Embryonic facial prominence (tissue), 1 donor: ENCODE measurements at regions not wholly inside any gene's neighbourhood (a gene's known extent, or its start where the extent isn't known, plus 50 kb on each side); places are given as distances from the start of the nearest gene placed in this dataset.

Source experiments
- DNase-seq: peaks from one replicate; pipeline ENCODE4 v3.0.0-alpha.2; 2016; ENCODE audit errors: extremely low spot score

DNA sequence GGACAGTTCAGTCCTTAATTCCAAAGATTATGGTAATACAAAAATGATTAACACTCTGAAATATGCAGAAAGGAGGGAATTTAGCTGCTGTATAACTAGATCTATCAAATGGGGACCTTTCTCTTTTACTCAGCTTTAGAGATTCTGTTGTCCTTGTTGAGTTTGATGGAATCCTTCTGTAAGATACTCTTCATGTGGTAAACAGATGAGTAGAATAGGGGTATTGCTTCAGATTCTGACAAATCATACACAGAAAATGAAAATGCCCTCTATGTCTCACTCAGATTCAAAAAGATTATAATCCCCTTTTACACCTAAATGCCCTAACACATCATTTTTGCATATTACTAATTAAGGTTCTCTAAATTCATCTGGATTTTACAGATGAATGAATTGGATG is 50.7 kb downstream of the ARHGAP35 start:
- no peak for DNase-seq

DNA sequence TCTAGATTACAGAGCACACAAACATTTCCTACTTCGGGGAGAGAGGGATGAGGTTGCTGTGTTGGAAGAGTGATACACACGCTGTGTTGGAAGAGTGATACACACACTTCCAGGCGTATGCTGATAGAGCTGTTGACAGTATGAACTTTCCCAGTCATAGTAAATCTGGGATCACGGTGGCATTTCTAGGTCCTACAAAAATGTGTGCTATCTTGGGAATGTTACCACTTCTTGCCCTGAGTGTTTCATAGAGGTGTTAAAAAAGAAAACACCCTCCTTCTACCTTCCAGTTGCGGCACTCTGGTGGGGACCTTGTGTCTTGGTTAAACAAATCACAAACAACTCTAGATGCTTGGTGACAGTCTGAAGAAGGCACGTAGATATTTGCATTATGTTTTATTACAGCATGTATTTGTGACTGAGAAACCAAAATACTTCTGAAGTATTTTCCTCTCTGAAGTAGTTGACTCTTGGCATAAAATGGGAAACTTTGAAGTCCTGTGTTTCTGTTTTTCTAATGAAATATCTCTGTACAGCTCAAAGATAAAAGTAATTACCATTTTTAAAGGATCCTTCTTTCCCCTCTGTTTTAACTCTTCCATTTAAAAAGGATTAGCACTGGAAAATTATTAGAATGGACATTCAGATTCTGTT is 52.5 kb downstream of the ARHGAP35 start:
- no peak for DNase-seq

GRCh38 chr19:46913852-46914430 is 53.1 kb downstream of the ARHGAP35 start:
- no peak for DNase-seq

GRCh38 chr19:46915386-46915785 is 54.6 kb downstream of the ARHGAP35 start:
- DNase-seq, result no peak

DNA sequence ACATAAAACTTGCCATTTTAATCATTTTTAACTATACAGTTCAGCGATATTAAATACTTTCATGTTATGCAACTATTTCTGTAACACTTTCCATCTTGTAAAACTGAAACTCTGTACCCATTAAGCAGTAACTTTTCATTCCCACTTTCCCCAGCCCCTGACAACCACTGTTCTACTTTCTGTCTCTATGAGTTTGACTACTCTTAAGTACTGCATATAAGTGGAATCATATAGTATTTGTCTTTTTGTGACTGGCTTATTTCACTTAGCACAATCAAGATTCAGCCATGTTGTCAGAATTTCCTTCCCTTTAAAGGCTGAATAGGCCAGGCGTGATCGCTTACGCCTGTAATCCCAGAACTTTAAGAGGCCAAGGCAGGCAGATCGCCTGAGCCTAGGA is 56.2 kb downstream of the ARHGAP35 start:
- no peak for DNase-seq

DNA sequence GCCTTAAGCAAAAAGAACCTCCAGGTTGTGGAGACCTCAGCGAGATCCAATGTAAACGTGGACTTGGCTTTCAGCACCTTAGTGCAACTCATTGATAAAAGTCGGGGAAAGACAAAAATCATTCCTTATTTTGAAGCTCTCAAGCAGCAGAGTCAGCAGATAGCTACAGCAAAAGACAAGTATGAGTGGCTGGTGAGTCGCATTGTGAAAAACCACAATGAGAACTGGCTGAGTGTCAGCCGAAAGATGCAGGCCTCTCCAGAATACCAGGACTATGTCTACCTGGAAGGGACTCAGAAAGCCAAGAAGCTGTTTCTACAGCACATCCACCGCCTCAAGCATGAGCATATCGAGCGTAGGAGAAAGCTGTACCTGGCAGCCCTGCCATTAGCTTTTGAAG is 58.5 kb downstream of the ARHGAP35 start:
- DNase-seq, result no peak

DNA sequence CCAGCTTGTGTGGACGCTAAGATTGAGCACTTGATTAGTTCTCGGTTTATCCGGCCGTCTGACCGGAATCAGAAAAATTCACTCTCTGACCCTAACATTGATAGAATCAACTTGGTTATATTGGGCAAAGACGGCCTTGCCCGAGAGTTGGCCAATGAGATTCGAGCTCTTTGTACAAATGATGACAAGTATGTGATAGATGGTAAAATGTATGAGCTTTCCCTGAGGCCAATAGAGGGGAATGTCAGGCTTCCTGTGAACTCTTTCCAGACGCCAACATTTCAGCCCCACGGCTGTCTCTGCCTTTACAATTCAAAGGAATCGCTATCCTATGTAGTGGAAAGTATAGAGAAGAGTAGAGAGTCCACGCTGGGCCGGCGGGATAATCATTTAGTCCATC is 59.6 kb downstream of the ARHGAP35 start:
- DNase-seq, result no peak

DNA sequence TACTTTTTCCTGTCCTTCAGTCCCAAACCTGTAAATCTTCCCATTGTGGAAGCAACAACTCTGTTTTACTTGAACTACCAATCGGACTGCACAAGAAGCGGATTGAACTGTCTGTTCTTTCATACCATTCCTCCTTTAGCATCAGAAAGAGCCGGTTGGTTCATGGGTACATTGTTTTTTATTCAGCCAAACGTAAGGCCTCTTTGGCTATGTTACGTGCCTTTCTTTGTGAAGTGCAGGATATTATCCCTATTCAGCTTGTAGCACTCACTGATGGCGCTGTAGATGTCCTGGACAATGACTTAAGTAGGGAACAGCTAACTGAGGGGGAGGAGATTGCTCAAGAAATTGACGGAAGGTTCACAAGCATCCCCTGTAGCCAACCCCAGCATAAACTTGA is 60.3 kb downstream of the ARHGAP35 start:
- DNase-seq, result no peak

DNA sequence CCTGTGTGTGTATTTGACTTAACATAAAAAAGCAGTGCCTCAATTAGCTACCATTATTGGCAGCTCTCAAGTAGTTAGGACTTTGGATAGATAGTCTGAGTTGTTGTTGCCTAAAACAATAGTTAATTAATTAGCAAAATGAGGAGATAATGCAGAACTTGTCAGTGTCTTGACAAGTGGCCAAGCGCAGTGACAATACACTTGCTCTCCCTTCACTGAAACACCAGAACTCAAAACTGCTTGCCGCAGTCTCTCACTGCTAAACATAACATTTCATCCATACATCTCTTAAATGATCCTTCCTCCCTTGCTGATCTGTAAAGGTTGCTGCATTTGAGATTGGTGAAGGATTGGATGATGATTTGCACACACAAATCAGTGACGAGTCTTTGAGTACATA is 61.7 kb downstream of the ARHGAP35 start:
- DNase-seq, result no peak

DNA sequence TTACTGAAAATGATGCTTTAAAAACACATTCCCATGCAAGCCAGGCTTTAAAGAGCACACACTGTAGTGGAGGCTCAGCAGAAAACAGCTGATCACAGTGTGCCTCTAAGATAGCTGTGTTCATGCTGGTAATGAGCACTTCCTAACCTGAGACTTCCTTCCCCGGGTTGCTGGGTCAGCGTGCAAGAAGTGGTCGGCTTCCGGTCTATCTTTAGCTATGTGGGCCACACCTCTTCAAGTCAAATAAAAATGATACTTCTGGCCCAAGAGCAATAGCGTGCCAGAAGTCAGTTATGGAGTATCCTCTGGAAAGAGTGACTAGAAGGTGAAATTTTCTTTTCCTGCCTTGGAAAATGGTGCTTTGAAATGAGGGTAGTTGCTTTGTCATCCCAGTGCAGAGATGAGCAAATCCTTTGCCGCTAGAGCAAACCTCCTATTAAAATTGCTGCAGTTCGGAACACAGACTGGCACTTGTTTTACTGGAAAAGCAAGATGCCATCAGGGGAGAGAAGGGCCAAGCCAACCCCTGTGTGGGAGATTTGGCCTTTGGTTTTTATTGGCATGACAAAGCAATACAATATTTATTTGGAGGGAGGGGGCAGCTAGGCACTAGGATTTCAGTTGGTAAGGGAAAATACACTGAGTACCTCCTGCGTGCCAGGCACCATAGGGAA is 64.2 kb downstream of the ARHGAP35 start:
- no peak for DNase-seq

GRCh38 chr19:46925548-46925950 is 64.8 kb downstream of the ARHGAP35 start:
- no peak for DNase-seq

DNA sequence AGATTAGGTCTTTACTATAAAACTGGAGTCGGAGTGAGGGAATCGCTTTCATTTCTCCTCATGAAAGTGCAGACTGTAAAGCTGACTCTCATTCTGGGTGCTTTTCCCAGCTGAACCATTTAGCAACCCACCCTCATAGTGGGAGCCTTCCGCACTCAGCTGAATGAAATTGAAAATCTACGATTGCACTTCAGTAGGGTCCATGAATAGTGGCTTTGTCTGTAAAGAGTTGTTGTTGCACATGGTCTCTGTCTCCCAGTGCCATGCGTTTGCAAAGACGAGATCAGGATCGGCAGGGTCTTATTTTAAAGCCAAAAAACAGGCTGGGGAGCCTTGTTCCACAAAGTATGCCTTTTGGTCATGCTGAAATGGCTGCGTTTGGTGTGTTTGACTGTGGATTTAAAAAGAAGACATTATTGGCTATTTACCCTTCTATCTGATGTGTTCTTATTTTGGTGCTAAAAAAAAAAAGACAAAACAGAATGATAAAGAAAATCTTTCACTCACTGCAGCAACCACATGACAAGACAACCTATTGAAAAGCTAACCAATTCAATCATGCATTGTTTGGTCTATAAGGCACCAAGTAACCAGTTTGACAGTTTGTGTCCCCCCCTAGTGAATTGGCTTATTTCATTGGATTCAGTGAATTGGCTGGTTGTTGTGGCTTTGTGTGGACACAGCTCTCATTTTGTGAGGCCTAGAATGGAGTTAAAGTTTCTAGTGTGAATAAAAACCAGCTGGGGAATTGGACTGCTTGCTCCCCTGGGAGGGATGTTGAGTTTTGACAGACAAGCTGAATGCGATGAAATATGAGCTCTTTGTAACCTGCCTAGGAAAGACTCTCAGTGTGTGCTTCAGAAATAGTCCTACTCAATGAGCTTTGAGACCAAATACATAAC is 65.6 kb downstream of the ARHGAP35 start:
- DNase-seq, result no peak

DNA sequence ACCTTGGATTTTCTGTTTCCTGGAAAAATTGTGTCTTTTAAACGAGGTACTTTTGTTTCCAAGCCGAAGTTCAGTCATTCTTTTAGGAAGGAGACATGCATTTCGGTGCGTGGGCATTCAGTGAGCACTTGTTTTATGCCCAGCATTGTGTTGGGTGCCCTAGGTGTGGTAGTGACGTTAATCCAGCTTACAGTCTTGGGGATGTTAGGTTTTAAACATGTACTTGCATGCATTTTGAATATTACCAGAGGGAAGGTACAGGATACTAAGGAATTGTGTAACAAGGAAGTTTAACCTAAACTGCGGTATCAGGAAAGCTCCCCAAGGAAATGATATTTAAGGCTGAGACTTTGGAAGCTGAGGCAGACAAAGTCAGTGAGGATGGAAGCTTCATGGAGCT is 66.3 kb downstream of the ARHGAP35 start:
- DNase-seq, result no peak

DNA sequence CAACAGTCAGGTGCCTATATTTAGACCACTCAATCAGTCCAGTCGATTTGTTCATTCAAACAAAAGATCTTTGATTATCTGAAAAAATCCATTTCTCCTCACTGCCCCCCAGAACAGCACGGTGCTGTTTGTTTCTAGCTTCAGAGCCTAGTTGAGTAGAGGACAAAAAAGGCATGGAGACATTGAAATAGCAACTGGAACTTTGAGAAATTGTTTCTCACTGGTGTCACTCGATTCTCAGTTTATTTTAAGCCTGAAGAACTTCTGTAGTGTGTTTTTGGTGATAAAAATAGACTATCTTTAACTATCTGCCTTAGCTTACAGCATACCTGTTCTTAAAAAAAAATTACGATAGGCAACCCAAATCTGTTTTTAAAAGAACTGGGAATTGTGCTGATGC is 67.1 kb downstream of the ARHGAP35 start:
- DNase-seq, result no peak

DNA sequence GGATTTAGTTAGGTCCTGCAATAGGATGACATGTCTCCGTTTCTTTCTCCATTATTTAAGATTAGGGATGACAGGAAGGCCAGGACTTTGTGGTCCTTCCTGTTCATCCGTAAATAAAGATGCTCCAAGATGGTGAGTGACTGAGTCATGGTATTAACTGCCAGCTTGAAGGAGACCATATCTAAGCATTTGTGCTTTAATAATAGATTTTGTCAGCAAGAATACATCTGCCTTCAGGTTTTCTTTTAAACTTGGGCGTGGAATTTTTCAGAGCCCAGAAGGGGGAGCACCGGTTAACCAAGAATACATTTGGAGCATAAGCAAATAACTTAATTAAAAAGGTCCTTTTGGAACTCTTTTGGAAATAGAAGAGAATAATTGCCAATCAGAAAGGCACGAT is 68.2 kb downstream of the ARHGAP35 start:
- no peak for DNase-seq

DNA sequence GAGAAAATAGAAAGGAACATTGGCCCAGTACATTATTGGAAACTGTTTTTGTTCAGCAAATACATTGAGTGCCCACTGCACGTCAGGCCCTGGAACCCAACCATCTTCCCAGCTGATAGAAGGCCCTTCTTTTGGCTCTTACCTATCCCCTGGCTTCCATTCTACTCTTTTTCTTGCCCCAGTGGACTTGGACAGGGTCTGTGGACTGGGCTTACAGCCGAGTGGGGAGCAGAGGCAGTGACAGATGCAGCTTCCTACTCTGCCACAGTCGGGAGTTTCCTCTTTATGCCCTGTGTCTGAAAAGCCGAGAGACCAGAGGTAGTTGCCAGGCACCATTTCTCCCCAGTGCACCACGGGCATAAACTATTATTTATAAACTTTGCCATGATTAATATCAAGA is 70.4 kb downstream of the ARHGAP35 start:
- no peak for DNase-seq

GRCh38 chr19:46932346-46932745 is 71.5 kb downstream of the ARHGAP35 start:
- DNase-seq, result no peak

GRCh38 chr19:46935066-46935663 is 74.4 kb downstream of the ARHGAP35 start:
- DNase-seq, result no peak

DNA sequence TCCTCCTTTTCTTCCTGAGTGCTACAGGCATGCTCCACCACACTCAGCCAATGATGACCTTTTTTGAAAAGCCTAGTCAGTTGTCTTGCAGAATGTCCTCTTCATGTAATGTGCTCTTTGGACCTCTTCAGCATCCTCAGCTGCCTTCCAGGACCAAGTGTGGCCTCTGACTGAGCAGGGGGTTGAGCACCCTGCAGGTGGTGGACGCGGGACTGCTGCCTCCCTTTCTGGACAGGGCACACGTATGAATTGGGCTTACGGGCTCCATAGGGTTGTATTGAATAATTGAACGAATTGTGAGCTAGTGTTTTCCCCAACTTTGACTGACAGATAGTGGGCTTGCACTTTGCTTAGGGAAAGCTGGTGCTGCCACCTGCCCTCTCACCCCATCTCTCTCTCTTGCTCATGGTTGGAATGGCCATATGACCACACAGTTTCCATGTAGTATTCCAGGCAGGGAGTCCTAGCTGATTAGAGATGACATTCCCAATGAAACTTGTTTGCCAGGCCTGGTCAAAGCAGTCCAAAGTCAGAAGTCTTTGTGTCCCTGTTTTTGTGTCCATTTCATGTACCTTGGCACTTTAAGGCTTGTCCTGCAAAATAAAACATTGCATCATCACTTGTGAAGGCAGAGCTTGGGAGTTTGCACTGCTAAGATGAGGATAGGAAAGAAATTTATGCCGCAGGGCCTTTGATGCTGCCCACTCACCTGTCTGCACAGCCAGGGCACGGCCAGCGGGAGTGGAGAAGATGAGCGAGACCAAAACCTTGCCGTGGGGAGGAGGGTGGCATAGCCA is 76.3 kb upstream of the NPAS1 start:
- no peak for DNase-seq

GRCh38 chr19:46944123-46944748 is 75.4 kb upstream of the NPAS1 start:
- DNase-seq, result no peak
